ENCODE measurements at regions not wholly inside any gene's neighbourhood (a gene's known extent, or its start where the extent isn't known, plus 50 kb on each side); places are given as distances from the start of the nearest gene placed in this dataset.

- no peak overlapping the region for H3K4me3 ChIP-seq (replicated peaks; ENCODE audit: insufficient read depth, low read length)
- no peak overlapping the region for H3K27ac ChIP-seq (replicated peaks)
- no peaks in the 10 kb centered on the region for H3K27me3 ChIP-seq (ENCODE audit: insufficient read depth, poor library complexity, severe bottlenecking)
- DNase-seq (ENCODE audit: low read depth in 1 of 2, low spot score in 1 of 2), result no peak
- TF ChIP-seq CTCF (IDR thresholded peaks at IDR 0.05; ENCODE audit: insufficient read depth, low read length), result no peak
- no peak for TF ChIP-seq GABPA (IDR thresholded peaks at IDR 0.05; ENCODE audit: low read depth)
- TF ChIP-seq SPI1 (IDR thresholded peaks at IDR 0.05; ENCODE audit: borderline replicate concordance, low read depth), result no peak
- TF ChIP-seq REST (IDR thresholded peaks at IDR 0.05; ENCODE audit: insufficient replicate concordance, low read depth), result no peak
- TF ChIP-seq POLR2AphosphoS5 (IDR thresholded peaks at IDR 0.05; ENCODE audit: low read depth), result no peak
These were observed 1655.3 kb upstream of the FLRT2 start for GRCh38 chr14:83874662-83875061.

- no peaks in the 10 kb centered on the region for H3K27me3 ChIP-seq (ENCODE audit: insufficient read depth, poor library complexity, severe bottlenecking)
- no peak overlapping the region for H3K27ac ChIP-seq (replicated peaks)
- DNase-seq (ENCODE audit: low read depth in 1 of 2, low spot score in 1 of 2), result no peak
- H3K4me3 ChIP-seq (replicated peaks; ENCODE audit: insufficient read depth, low read length), result no peak overlapping the region
- TF ChIP-seq REST (IDR thresholded peaks at IDR 0.05; ENCODE audit: insufficient replicate concordance, low read depth), result no peak
- no peak for TF ChIP-seq POLR2AphosphoS5 (IDR thresholded peaks at IDR 0.05; ENCODE audit: low read depth)
- no peak for TF ChIP-seq CTCF (IDR thresholded peaks at IDR 0.05; ENCODE audit: insufficient read depth, low read length)
- TF ChIP-seq GABPA (IDR thresholded peaks at IDR 0.05; ENCODE audit: low read depth), result no peak
- no peak for TF ChIP-seq SPI1 (IDR thresholded peaks at IDR 0.05; ENCODE audit: borderline replicate concordance, low read depth)
These were observed 1646.2 kb upstream of the FLRT2 start for GRCh38 chr14:83883732-83884131.

GRCh38 chr14:83885837-83886293 lies 1644.1 kb upstream of the FLRT2 start:
- Histone ChIP-seq H3K4me3 (replicated peaks; ENCODE audit: insufficient read depth, low read length) (no peak overlapping the region), H3K27ac (replicated peaks) (no peak overlapping the region), H3K27me3 (ENCODE audit: insufficient read depth, poor library complexity, severe bottlenecking) (no peaks in the 10 kb centered on the region)
- no peak for DNase-seq (ENCODE audit: low read depth in 1 of 2, low spot score in 1 of 2)
- no peak for TF ChIP-seq POLR2AphosphoS5 (IDR thresholded peaks at IDR 0.05; ENCODE audit: low read depth)
- no peak for TF ChIP-seq CTCF (IDR thresholded peaks at IDR 0.05; ENCODE audit: insufficient read depth, low read length)
- no peak for TF ChIP-seq GABPA (IDR thresholded peaks at IDR 0.05; ENCODE audit: low read depth)
- TF ChIP-seq SPI1 (IDR thresholded peaks at IDR 0.05; ENCODE audit: borderline replicate concordance, low read depth), result no peak

- no peak for TF ChIP-seq CTCF (IDR thresholded peaks at IDR 0.05; ENCODE audit: insufficient read depth, low read length)
- no peak for TF ChIP-seq SPI1 (IDR thresholded peaks at IDR 0.05; ENCODE audit: borderline replicate concordance, low read depth)
- no peak for TF ChIP-seq POLR2AphosphoS5 (IDR thresholded peaks at IDR 0.05; ENCODE audit: low read depth)
- TF ChIP-seq REST (IDR thresholded peaks at IDR 0.05; ENCODE audit: insufficient replicate concordance, low read depth), result no peak
- TF ChIP-seq GABPA (IDR thresholded peaks at IDR 0.05; ENCODE audit: low read depth), result no peak
- Histone ChIP-seq H3K27me3 (ENCODE audit: insufficient read depth, poor library complexity, severe bottlenecking) (no peaks in the 10 kb centered on the region), H3K27ac (replicated peaks) (no peak overlapping the region), H3K4me3 (replicated peaks; ENCODE audit: insufficient read depth, low read length) (no peak overlapping the region)
- DNase-seq (ENCODE audit: low read depth in 1 of 2, low spot score in 1 of 2), result no peak
These were observed 1642.1 kb upstream of the FLRT2 start for GRCh38 chr14:83887866-83888265.
